Esophagus squamous epithelium (tissue), 4 donors: ENCODE measurements at regions not wholly inside any gene's neighbourhood (a gene's known extent, or its start where the extent isn't known, plus 50 kb on each side); places are given as distances from the start of the nearest gene placed in this dataset.

Experiments used
- POLR2A ChIP-seq, 4 donors: fragments of 450-650 bp; IDR thresholded peaks; one replicate each; pipeline ENCODE4 v1.6.1; 2017; ENCODE audit warnings: antibody characterized with exemption in 4 of 4, mild to moderate bottlenecking in 4 of 4, moderate library complexity in 3 of 4
- TF ChIP-seq, protein P1 (sequence below), 6 experiments: fragments of 450-650 bp in 4 of 6; fragments of 200-600 bp in 2 of 6; sonication (generic) in 2 of 6; IDR thresholded peaks; one replicate each; pipeline ENCODE4 v1.5.1; 2016 to 2019; ENCODE audit warnings: antibody characterized with exemption in 6 of 6, mild to moderate bottlenecking in 4 of 6, moderate library complexity in 4 of 6

DNA sequence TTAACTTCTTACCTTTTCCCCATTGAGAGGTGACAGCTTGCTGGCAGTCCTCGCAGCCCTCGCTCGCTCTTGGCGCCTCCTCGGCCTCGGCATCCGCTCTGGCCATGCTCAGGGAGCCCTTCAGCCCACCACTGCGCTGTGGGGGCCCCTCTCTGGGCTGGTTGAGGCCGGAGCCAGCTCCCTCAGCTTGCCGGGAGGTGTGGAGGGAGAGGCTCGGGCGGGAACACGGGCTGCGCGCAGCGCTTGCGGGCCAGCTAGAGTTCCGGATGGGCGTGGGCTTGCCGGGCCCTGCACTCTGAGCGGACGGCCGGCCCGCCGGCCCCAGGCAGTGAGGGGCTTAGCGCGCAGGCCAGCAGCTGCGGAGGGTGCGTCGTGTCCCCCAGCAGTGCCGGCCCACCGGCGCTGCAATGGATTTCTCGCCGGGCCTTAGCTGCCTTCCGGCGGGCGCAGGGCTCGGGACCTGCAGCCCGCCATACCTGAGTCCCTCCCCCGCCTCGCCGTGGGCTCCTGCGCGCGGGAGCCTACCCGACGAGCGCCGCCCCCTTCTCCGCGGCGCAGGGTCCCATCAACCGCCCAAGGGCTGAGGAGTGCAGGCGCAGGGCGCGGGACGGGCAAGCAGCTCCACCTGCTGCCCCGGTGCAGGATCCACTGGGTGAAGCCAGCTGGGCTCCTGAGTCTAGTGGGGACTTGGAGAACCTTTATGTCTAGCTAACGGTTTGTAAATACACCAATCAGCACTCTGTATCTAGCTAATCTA is 335.0 kb downstream of the CBLN2 start:
- TF ChIP-seq, protein P1, sequence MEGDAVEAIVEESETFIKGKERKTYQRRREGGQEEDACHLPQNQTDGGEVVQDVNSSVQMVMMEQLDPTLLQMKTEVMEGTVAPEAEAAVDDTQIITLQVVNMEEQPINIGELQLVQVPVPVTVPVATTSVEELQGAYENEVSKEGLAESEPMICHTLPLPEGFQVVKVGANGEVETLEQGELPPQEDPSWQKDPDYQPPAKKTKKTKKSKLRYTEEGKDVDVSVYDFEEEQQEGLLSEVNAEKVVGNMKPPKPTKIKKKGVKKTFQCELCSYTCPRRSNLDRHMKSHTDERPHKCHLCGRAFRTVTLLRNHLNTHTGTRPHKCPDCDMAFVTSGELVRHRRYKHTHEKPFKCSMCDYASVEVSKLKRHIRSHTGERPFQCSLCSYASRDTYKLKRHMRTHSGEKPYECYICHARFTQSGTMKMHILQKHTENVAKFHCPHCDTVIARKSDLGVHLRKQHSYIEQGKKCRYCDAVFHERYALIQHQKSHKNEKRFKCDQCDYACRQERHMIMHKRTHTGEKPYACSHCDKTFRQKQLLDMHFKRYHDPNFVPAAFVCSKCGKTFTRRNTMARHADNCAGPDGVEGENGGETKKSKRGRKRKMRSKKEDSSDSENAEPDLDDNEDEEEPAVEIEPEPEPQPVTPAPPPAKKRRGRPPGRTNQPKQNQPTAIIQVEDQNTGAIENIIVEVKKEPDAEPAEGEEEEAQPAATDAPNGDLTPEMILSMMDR (IDR thresholded peaks at IDR 0.05) = no peak
- TF ChIP-seq POLR2A (IDR thresholded peaks at IDR 0.05) = no peak
